PFSK-1 (cell line): ENCODE measurements at regions not wholly inside any gene's neighbourhood (a gene's known extent, or its start where the extent isn't known, plus 50 kb on each side); places are given as distances from the start of the nearest gene placed in this dataset.

Source experiments
- FOXP2 ChIP-seq: optimal IDR thresholded peaks from 2 replicates; pipeline ENCODE3; 2011; ENCODE audit warnings: borderline replicate concordance, control low read depth, inconsistent platforms; ENCODE audit not compliant: insufficient read depth; ENCODE audit errors: extremely low read length, extremely low read depth
- POLR2AphosphoS5 ChIP-seq: IDR thresholded peaks from 2 replicates; pipeline ENCODE4 v1.6.1; 2012; ENCODE audit warnings: low read depth, mild to moderate bottlenecking, control low read depth, low read length, moderate library complexity
- SIN3A ChIP-seq: IDR thresholded peaks from 2 replicates; pipeline ENCODE4 v1.6.1; 2012; ENCODE audit warnings: mild to moderate bottlenecking, low read length, moderate library complexity, borderline replicate concordance; ENCODE audit not compliant: insufficient read depth
- TAF1 ChIP-seq: IDR thresholded peaks from 2 replicates; pipeline ENCODE4 v1.6.1; 2012; ENCODE audit warnings: low read length, control low read depth, borderline replicate concordance; ENCODE audit not compliant: insufficient read depth
- TF ChIP-seq, protein P1 (sequence below), 2 experiments: IDR thresholded peaks; 2 replicates each; pipeline versions ENCODE4 v1.6.1 to v1.8.0; 2011 to 2012; ENCODE audit warnings: low read depth in 2 of 2, low read length in 2 of 2, control low read depth in 1 of 2, inconsistent platforms in 1 of 2, mild to moderate bottlenecking in 1 of 2, moderate library complexity in 1 of 2; ENCODE audit not compliant: insufficient read depth in 1 of 2

DNA sequence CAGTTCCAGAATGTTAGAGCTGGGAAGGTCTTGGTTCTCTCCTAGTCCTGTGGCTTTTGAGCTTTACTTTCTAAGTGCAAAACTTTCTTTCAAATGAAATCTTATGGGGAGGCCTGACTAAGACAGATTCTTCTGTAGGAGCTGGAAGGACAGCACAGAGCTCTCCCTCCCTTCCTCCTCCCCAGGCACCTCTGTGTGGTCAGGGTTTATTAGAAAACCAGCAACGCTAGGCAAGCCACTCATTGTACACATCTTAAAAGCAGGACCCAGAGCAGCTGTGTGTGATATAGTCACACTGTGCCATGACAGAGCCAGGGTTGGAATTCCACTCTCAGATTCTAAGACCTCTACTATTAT lies 241.1 kb upstream of the RAB4A start:
- no peak for TF ChIP-seq POLR2AphosphoS5
- no peak for TF ChIP-seq SIN3A
- TF ChIP-seq, protein P1, sequence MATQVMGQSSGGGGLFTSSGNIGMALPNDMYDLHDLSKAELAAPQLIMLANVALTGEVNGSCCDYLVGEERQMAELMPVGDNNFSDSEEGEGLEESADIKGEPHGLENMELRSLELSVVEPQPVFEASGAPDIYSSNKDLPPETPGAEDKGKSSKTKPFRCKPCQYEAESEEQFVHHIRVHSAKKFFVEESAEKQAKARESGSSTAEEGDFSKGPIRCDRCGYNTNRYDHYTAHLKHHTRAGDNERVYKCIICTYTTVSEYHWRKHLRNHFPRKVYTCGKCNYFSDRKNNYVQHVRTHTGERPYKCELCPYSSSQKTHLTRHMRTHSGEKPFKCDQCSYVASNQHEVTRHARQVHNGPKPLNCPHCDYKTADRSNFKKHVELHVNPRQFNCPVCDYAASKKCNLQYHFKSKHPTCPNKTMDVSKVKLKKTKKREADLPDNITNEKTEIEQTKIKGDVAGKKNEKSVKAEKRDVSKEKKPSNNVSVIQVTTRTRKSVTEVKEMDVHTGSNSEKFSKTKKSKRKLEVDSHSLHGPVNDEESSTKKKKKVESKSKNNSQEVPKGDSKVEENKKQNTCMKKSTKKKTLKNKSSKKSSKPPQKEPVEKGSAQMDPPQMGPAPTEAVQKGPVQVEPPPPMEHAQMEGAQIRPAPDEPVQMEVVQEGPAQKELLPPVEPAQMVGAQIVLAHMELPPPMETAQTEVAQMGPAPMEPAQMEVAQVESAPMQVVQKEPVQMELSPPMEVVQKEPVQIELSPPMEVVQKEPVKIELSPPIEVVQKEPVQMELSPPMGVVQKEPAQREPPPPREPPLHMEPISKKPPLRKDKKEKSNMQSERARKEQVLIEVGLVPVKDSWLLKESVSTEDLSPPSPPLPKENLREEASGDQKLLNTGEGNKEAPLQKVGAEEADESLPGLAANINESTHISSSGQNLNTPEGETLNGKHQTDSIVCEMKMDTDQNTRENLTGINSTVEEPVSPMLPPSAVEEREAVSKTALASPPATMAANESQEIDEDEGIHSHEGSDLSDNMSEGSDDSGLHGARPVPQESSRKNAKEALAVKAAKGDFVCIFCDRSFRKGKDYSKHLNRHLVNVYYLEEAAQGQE (IDR thresholded peaks at IDR 0.05; ENCODE audit: insufficient read depth in 1 of 2, low read depth in 2 of 2, low read length in 2 of 2) = no peak
- TF ChIP-seq TAF1 = no peak
- TF ChIP-seq FOXP2 = no peak
